A673 (cell line): ENCODE measurements at regions not wholly inside any gene's neighbourhood (a gene's known extent, or its start where the extent isn't known, plus 50 kb on each side); places are given as distances from the start of the nearest gene placed in this dataset.

Source experiments
- BruUV-seq: library from RNA; stranded (reverse); fragments of 400-500 nt; replicated peaks from 2 replicates; lab custom pipeline; 2021; lab: Mats Ljungman, UMichigan
- CTCF ChIA-PET: fragments of 300-600 bp; sonication (Branson Sonifier 250); formaldehyde crosslinking; loops from one replicate; lab custom pipeline; 2022; ENCODE audit warnings: antibody characterized with exemption; lab: Charles Lee
- POLR2A ChIA-PET: fragments of 300-600 bp; sonication (Branson Sonifier 250); formaldehyde crosslinking; loops from one replicate; lab custom pipeline; 2022; ENCODE audit warnings: antibody characterized with exemption; ENCODE audit not compliant: low non-redundant PET; lab: Charles Lee
- DNase-seq: peaks from one replicate; pipeline ENCODE4 v3.0.0-alpha.2; 2015; ENCODE audit warnings: low spot score
- H3K27ac ChIP-seq: fragments of 200-600 bp; sonication (generic); 2 replicates; pipeline ENCODE4 v1.5.1; 2016; ENCODE audit warnings: mixed run types, low read depth, mild to moderate bottlenecking, mixed read lengths, antibody characterized with exemption, low read length; ENCODE audit not compliant: poor library complexity, severe bottlenecking
- H3K27me3 ChIP-seq: fragments of 200-600 bp; sonication (generic); replicated peaks from 2 replicates; pipeline ENCODE4 v1.6.1; 2017; ENCODE audit warnings: mixed run types, low read depth, mild to moderate bottlenecking, mixed read lengths, antibody characterized with exemption, low read length; ENCODE audit not compliant: insufficient read depth, poor library complexity
- H3K36me3 ChIP-seq: fragments of 200-600 bp; sonication (generic); 2 replicates; pipeline ENCODE4 v1.6.1; 2016; ENCODE audit warnings: mixed run types, mild to moderate bottlenecking, mixed read lengths, antibody characterized with exemption, low read length; ENCODE audit not compliant: insufficient read depth, poor library complexity, severe bottlenecking
- H3K4me1 ChIP-seq: fragments of 200-600 bp; sonication (generic); 2 replicates; pipeline ENCODE4 v1.6.1; 2017; ENCODE audit warnings: mixed run types, mild to moderate bottlenecking, mixed read lengths, antibody characterized with exemption, low read length; ENCODE audit not compliant: insufficient read depth, poor library complexity, severe bottlenecking
- H3K4me3 ChIP-seq: fragments of 200-600 bp; sonication (generic); 2 replicates; pipeline ENCODE4 v1.5.1; 2016; ENCODE audit warnings: low read depth, mixed run types, mild to moderate bottlenecking, mixed read lengths, low read length; ENCODE audit not compliant: poor library complexity, severe bottlenecking
- H3K9me3 ChIP-seq: fragments of 200-600 bp; sonication (generic); 2 replicates; pipeline ENCODE4 v1.6.1; 2016; ENCODE audit warnings: mixed run types, low read depth, mild to moderate bottlenecking, mixed read lengths, antibody characterized with exemption, low read length; ENCODE audit not compliant: poor library complexity, severe bottlenecking
- EZH2 ChIP-seq: fragments of 200-600 bp; sonication (generic); IDR thresholded peaks from 2 replicates; pipeline ENCODE4 v1.6.1; 2017; ENCODE audit warnings: borderline replicate concordance, low read depth, mild to moderate bottlenecking, mixed read lengths, antibody characterized with exemption, low read length; ENCODE audit not compliant: poor library complexity, severe bottlenecking
- intact Hi-C: fragments of 100-400 bp; cut with micrococcal nuclease; formaldehyde crosslinking; loops from one replicate; pipeline ENCODE4 v1.10.0; 2022; ENCODE audit not compliant: unreplicated experiment
- TF ChIP-seq, protein P1 (sequence below): fragments of 300-800, 200-600 bp; sonication (generic); conservative IDR thresholded peaks from 2 replicates; pipeline ENCODE4 v1.5.1; 2017; ENCODE audit warnings: low read depth, mild to moderate bottlenecking, antibody characterized with exemption, low read length, moderate library complexity, mixed read lengths

DNA sequence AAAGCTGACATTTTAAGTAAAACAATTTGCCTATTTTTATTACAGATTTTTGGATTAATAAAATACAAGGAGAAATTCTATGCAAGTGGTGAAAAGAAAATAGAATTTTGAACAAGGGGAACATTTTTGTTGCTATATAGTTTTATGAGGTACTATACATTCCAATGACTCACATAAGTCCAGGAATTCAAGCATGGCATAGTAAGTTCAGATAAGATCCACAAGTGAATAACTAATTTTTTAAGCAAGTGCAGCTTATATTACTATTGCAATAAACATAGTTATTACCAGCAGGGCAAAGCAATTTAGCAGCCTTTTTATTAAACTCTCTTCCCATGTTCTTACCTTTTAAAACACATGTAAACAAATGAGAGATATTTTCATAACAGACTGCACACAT lies 1123.5 kb upstream of the LRRN3 start:
- Histone ChIP-seq H3K36me3 (no peaks in the 10 kb centered on the region), H3K9me3 (no peaks in the 10 kb centered on the region), H3K4me3 (no peak overlapping the region), H3K27ac (no peak overlapping the region), H3K4me1 (no peaks in the 10 kb centered on the region), H3K27me3 (no peaks in the 10 kb centered on the region)
- POLR2A ChIA-PET, result no interaction called here
- no TSS peak for BruUV-seq
- CTCF ChIA-PET, result no interaction called here
- no peak for TF ChIP-seq EZH2
- TF ChIP-seq, protein P1, sequence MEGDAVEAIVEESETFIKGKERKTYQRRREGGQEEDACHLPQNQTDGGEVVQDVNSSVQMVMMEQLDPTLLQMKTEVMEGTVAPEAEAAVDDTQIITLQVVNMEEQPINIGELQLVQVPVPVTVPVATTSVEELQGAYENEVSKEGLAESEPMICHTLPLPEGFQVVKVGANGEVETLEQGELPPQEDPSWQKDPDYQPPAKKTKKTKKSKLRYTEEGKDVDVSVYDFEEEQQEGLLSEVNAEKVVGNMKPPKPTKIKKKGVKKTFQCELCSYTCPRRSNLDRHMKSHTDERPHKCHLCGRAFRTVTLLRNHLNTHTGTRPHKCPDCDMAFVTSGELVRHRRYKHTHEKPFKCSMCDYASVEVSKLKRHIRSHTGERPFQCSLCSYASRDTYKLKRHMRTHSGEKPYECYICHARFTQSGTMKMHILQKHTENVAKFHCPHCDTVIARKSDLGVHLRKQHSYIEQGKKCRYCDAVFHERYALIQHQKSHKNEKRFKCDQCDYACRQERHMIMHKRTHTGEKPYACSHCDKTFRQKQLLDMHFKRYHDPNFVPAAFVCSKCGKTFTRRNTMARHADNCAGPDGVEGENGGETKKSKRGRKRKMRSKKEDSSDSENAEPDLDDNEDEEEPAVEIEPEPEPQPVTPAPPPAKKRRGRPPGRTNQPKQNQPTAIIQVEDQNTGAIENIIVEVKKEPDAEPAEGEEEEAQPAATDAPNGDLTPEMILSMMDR, result no peak
- intact Hi-C loops, result no loop called here
- no peak for DNase-seq

DNA sequence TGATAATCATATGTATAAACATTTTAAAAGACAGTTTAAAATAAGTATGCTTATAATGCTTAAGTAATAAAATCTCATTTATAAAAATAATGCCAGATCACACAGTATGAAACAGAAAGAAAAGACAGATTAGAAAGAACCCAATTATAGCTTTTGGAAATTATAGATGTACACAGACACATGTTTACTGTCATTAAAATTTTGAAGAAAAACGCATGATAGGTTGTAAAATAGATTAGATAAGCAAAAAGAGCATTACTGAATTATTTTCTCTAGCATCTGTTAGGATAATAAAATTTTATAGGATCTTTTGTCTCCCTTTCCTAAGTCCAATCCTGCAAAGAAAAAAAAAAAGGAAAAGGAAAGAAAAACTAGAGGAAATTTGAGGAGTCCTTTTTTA lies 1107.3 kb upstream of the LRRN3 start:
- H3K4me3 ChIP-seq, result no peak overlapping the region
- H3K4me1 ChIP-seq, result no peaks in the 10 kb centered on the region
- no TSS peak for BruUV-seq
- H3K27ac ChIP-seq, result no peak overlapping the region
- CTCF ChIA-PET, result no interaction called here
- POLR2A ChIA-PET, result no interaction called here
- no peak for TF ChIP-seq EZH2
- TF ChIP-seq, protein P1, result no peak
- H3K36me3 ChIP-seq, result no peaks in the 10 kb centered on the region
- no peaks in the 10 kb centered on the region for H3K9me3 ChIP-seq
- no peaks in the 10 kb centered on the region for H3K27me3 ChIP-seq
- DNase-seq, result no peak
- intact Hi-C loops, result no loop called here

DNA sequence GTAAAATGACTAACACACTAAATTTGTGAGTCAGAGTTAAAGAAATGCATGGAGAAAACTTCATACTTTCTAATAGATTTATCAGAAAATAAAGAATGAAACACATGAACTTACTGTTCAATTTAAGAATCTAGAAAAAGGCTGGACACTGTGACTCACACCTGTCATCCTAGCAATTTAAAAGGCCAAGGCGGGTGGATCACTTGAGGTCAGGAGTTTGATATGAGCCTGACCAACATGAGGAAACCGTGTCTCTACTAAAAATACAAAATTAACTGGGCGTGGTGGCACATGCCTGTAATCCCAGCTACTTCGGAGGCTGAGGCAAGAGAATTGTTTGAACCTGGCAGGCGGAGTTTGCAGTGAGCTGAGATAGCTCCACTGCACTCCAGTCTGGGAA lies 1106.2 kb upstream of the LRRN3 start:
- Histone ChIP-seq H3K36me3 (no peaks in the 10 kb centered on the region), H3K27ac (no peak overlapping the region), H3K4me1 (no peaks in the 10 kb centered on the region), H3K4me3 (no peak overlapping the region), H3K9me3 (no peaks in the 10 kb centered on the region), H3K27me3 (no peaks in the 10 kb centered on the region)
- DNase-seq, result no peak
- no TSS peak for BruUV-seq
- CTCF ChIA-PET, result no interaction called here
- no peak for TF ChIP-seq EZH2
- TF ChIP-seq, protein P1, result no peak
- intact Hi-C loops, result no loop called here
- POLR2A ChIA-PET, result no interaction called here
